Thoracic aorta (tissue), 2 donors: ENCODE measurements at regions not wholly inside any gene's neighbourhood (a gene's known extent, or its start where the extent isn't known, plus 50 kb on each side); places are given as distances from the start of the nearest gene placed in this dataset.

ENCODE experiments used
- ATAC-seq: fragments of 150-250 bp; one replicate; pipeline ENCODE4 v1.8.0; 2017; ENCODE audit warnings: low read depth; ENCODE audit not compliant: insufficient number of reproducible peaks, low FRiP score
- DNase-seq: peaks from one replicate; pipeline ENCODE4 v3.0.0-alpha.2; 2020; ENCODE audit warnings: low spot score
- H3K27ac ChIP-seq, 2 donors: fragments of 200-600 bp; sonication (generic); 1 replicate in 1 of 2; 2 replicates in 1 of 2; pipeline ENCODE4 v1.5.1; 2016; ENCODE audit warnings: mild to moderate bottlenecking in 2 of 2, moderate library complexity in 2 of 2
- H3K27me3 ChIP-seq: fragments of 200-600 bp; sonication (generic); replicated peaks from 2 replicates; pipeline ENCODE4 v1.6.0; 2016; ENCODE audit warnings: mild to moderate bottlenecking; ENCODE audit not compliant: insufficient read depth
- H3K36me3 ChIP-seq: fragments of 200-600 bp; sonication (generic); one replicate; pipeline ENCODE4 v1.5.1; 2016
- H3K4me1 ChIP-seq, 2 donors: fragments of 200-600 bp; sonication (generic); 1 replicate in 1 of 2; 2 replicates in 1 of 2; pipeline versions ENCODE4 v1.5.1 to v1.6.0; 2016; ENCODE audit warnings: low read depth in 2 of 2, mild to moderate bottlenecking in 1 of 2; ENCODE audit not compliant: control insufficient read depth in 1 of 2
- H3K4me3 ChIP-seq: fragments of 200-600 bp; sonication (generic); 2 replicates; pipeline ENCODE4 v1.5.1; 2016; ENCODE audit warnings: mild to moderate bottlenecking
- H3K9me3 ChIP-seq: fragments of 200-600 bp; sonication (generic); 2 replicates; pipeline ENCODE4 v1.5.1; 2016
- CTCF ChIP-seq: fragments of 200-600 bp; sonication (generic); IDR thresholded peaks from one replicate; pipeline ENCODE4 v1.5.1; 2019; ENCODE audit warnings: antibody characterized with exemption

DNA sequence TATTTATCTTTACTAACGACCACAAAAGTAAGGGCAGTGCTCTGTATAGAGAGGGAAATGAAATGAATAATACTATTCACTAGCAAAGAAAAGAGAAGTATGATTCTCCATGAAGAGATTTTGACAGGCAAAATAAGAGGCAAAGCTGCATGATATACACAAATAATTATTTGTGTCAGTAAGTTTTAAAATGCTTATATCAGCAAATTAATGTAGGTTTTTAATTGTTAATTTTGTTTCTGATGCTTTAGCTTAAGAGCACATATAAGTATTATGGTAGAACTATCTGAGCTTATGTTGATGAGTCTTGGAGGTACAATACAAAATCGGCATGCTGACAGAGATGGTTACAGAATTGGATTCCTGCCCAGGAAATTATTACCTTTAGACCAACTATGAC is 383.1 kb upstream of the VSTM2A start:
- no peaks in the 10 kb centered on the region for H3K36me3 ChIP-seq
- TF ChIP-seq CTCF = no peak
- no peaks in the 10 kb centered on the region for H3K27me3 ChIP-seq
- H3K27ac ChIP-seq = no peak overlapping the region
- H3K9me3 ChIP-seq = no peaks in the 10 kb centered on the region
- ATAC-seq = no peak
- no peak for DNase-seq
- no peaks in the 10 kb centered on the region for H3K4me1 ChIP-seq
- no peak overlapping the region for H3K4me3 ChIP-seq

DNA sequence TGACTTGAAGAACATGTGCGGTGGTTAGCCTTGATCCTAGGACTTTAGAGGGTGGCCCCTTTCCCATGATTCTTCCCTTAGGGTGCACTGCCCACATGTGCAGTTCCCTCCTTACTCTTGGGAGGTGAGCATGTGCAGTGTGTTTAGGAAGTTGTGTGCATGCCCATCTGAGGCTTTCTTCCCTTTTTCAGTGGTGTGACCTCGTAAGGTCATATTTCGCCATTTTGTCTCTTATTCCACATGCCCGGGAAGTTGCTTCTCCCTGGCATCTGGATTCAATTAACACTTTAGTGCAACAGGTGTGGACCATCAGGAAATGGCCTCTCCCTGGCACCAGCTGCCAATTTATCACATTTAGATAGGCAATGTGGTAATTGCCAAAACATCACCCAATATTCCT is 380.6 kb upstream of the VSTM2A start:
- Histone ChIP-seq H3K27me3 (no peaks in the 10 kb centered on the region), H3K36me3 (no peaks in the 10 kb centered on the region), H3K4me1 (no peaks in the 10 kb centered on the region), H3K9me3 (no peaks in the 10 kb centered on the region), H3K4me3 (no peak overlapping the region), H3K27ac (no peak overlapping the region)
- ATAC-seq (no peak), DNase-seq (no peak)
- TF ChIP-seq CTCF = no peak

GRCh38 chr7:54166419-54166818 is 375.8 kb upstream of the VSTM2A start:
- no peak for TF ChIP-seq CTCF
- DNase-seq (no peak), ATAC-seq (no peak)
- H3K27ac ChIP-seq = no peak overlapping the region
- no peaks in the 10 kb centered on the region for H3K27me3 ChIP-seq
- H3K4me1 ChIP-seq = no peaks in the 10 kb centered on the region
- no peaks in the 10 kb centered on the region for H3K9me3 ChIP-seq
- H3K36me3 ChIP-seq = no peaks in the 10 kb centered on the region
- no peak overlapping the region for H3K4me3 ChIP-seq

GRCh38 chr7:54179321-54180029 is 362.7 kb upstream of the VSTM2A start:
- Histone ChIP-seq H3K27me3 (no peaks in the 10 kb centered on the region), H3K4me3 (no peak overlapping the region), H3K27ac (no peak overlapping the region), H3K4me1 (no peaks in the 10 kb centered on the region), H3K36me3 (no peaks in the 10 kb centered on the region), H3K9me3 (no peaks in the 10 kb centered on the region)
- ATAC-seq (no peak), DNase-seq (no peak)
- TF ChIP-seq CTCF = no peak

- ATAC-seq = no peak
- no peaks in the 10 kb centered on the region for H3K36me3 ChIP-seq
- H3K9me3 ChIP-seq = no peaks in the 10 kb centered on the region
- no peak overlapping the region for H3K4me3 ChIP-seq
- DNase-seq = no peak
- H3K27me3 ChIP-seq = no peaks in the 10 kb centered on the region
- TF ChIP-seq CTCF = no peak
- H3K4me1 ChIP-seq = no peaks in the 10 kb centered on the region
- no peak overlapping the region for H3K27ac ChIP-seq
These were observed 361.4 kb upstream of the VSTM2A start for GRCh38 chr7:54180796-54181195.
